Fibroblast of lung (primary cell): ENCODE measurements at regions not wholly inside any gene's neighbourhood (a gene's known extent, or its start where the extent isn't known, plus 50 kb on each side); places are given as distances from the start of the nearest gene placed in this dataset.

Experiments used
- EZH2 ChIP-seq: IDR thresholded peaks from 2 replicates; pipeline ENCODE4 v1.5.1; 2012; ENCODE audit warnings: low read length, control low read depth, mild to moderate bottlenecking; ENCODE audit errors: missing control alignments
- TF ChIP-seq, protein P1 (sequence below), 2 donors: IDR thresholded peaks in 1 of 2; conservative IDR thresholded peaks in 1 of 2; 1 replicate in 1 of 2; 2 replicates in 1 of 2; pipeline ENCODE4 v1.5.1; 2011 to 2012; ENCODE audit warnings: low read length in 2 of 2, control low read depth in 1 of 2, inconsistent platforms in 1 of 2, low read depth in 1 of 2, mild to moderate bottlenecking in 1 of 2

DNA sequence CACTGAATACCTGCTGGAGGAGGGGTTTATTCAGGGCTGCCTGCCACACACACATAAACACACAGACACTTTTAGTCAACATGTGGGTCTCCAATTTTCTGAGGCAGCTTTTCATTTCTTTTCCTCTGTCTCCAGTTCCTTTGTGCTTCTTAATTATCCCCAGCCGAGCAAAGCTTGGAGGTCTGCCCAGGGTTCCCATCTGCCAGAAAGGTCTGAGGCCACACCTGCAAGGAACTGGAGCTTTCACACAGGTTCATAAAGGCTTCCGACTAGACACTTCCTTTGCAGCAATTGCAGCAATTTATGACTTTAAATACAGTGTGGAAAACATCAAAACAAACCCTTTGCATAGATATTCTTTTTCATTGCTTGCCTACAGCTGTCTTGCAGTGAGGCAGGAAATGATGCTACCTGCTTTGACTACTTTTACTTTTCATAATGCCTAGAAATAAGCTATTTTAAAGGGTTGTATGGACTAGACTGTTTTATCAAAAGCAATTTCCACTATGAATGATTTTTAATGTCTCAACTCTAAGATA, 1318.9 kb downstream of the AACS start:
- TF ChIP-seq, protein P1, sequence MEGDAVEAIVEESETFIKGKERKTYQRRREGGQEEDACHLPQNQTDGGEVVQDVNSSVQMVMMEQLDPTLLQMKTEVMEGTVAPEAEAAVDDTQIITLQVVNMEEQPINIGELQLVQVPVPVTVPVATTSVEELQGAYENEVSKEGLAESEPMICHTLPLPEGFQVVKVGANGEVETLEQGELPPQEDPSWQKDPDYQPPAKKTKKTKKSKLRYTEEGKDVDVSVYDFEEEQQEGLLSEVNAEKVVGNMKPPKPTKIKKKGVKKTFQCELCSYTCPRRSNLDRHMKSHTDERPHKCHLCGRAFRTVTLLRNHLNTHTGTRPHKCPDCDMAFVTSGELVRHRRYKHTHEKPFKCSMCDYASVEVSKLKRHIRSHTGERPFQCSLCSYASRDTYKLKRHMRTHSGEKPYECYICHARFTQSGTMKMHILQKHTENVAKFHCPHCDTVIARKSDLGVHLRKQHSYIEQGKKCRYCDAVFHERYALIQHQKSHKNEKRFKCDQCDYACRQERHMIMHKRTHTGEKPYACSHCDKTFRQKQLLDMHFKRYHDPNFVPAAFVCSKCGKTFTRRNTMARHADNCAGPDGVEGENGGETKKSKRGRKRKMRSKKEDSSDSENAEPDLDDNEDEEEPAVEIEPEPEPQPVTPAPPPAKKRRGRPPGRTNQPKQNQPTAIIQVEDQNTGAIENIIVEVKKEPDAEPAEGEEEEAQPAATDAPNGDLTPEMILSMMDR (conservative IDR thresholded peaks at IDR 0.05 in 1 of 2, IDR thresholded peaks at IDR 0.05 in 1 of 2; ENCODE audit: low read depth in 1 of 2, low read length in 2 of 2), result no peak
- TF ChIP-seq EZH2, result no peak
